IMR-90 (cell line): ENCODE measurements at regions not wholly inside any gene's neighbourhood (a gene's known extent, or its start where the extent isn't known, plus 50 kb on each side); places are given as distances from the start of the nearest gene placed in this dataset.

Experiments used
- ATAC-seq: fragments of 200-7000 bp; cut with Tn5 transposase; 2 replicates; pipeline ENCODE4 v1.9.1; 2020; ENCODE audit warnings: low read depth, mild to moderate bottlenecking, moderate library complexity
- BruUV-seq: library from RNA; stranded (reverse); fragments of 400-500 nt; replicated peaks from 2 replicates; lab custom pipeline; 2021; lab: Mats Ljungman, UMichigan
- CTCF ChIA-PET: fragments of 300-600 bp; formaldehyde crosslinking; extraction: SDS; loops from one replicate; lab custom pipeline; 2021; ENCODE audit warnings: antibody characterized with exemption; lab: Yijun Ruan, JAX
- POLR2A ChIA-PET: fragments of 300-600 bp; sonication (Branson Sonifier 250); formaldehyde crosslinking; loops from one replicate; lab custom pipeline; 2022; ENCODE audit warnings: antibody characterized with exemption; ENCODE audit not compliant: unreplicated experiment; lab: Charles Lee
- DNase-seq: peaks from one replicate; pipeline ENCODE4 v3.0.0; 2013
- H2AFZ ChIP-seq: replicated peaks from 2 replicates; pipeline ENCODE3; 2013; ENCODE audit warnings: low read length, mild to moderate bottlenecking; ENCODE audit not compliant: poor library complexity
- H2AK5ac ChIP-seq: 2 replicates; pipeline ENCODE4 v1.6.1; 2013; ENCODE audit warnings: low read depth, low read length, inconsistent platforms
- H2AK9ac ChIP-seq: replicated peaks from 2 replicates; pipeline ENCODE3; 2013; ENCODE audit warnings: mild to moderate bottlenecking, low read depth, low read length, moderate library complexity; ENCODE audit not compliant: poor library complexity
- H2BK120ac ChIP-seq: 2 replicates; pipeline ENCODE4 v1.6.1; 2013; ENCODE audit warnings: low read depth, low read length, inconsistent platforms
- H2BK15ac ChIP-seq: 3 replicates; pipeline ENCODE4 v1.6.1; 2013; ENCODE audit warnings: low read depth, low read length, inconsistent platforms
- H2BK20ac ChIP-seq: 2 replicates; pipeline ENCODE4 v1.6.1; 2013; ENCODE audit warnings: low read depth, mild to moderate bottlenecking, inconsistent platforms, low read length, moderate library complexity
- H2BK5ac ChIP-seq: 2 replicates; pipeline ENCODE4 v1.6.1; 2013; ENCODE audit warnings: mild to moderate bottlenecking, low read depth, low read length, inconsistent platforms; ENCODE audit not compliant: poor library complexity, severe bottlenecking
- H3K14ac ChIP-seq: replicated peaks from 2 replicates; pipeline ENCODE4 v1.6.1; 2013; ENCODE audit warnings: low read depth, low read length, inconsistent platforms
- H3K18ac ChIP-seq: 2 replicates; pipeline ENCODE4 v1.6.1; 2013; ENCODE audit warnings: low read depth, low read length, control low read depth
- H3K23ac ChIP-seq: 2 replicates; pipeline ENCODE4 v1.6.1; 2013; ENCODE audit warnings: low read depth, low read length, inconsistent platforms
- H3K27ac ChIP-seq: 2 replicates; pipeline ENCODE4 v1.5.1; 2013; ENCODE audit warnings: mild to moderate bottlenecking, control low read depth, low read length; ENCODE audit not compliant: insufficient read depth
- H3K27me3 ChIP-seq: 2 replicates; pipeline ENCODE4 v1.6.1; 2013; ENCODE audit warnings: low read length; ENCODE audit not compliant: control insufficient read depth, insufficient read depth
- H3K36me3 ChIP-seq: 2 replicates; pipeline ENCODE4 v1.6.1; 2013; ENCODE audit warnings: low read length, mixed read lengths; ENCODE audit not compliant: control insufficient read depth, insufficient read depth
- H3K4ac ChIP-seq: 2 replicates; pipeline ENCODE4 v1.6.1; 2013; ENCODE audit warnings: low read depth, low read length, inconsistent platforms
- H3K4me1 ChIP-seq: 2 replicates; pipeline ENCODE4 v1.6.1; 2013; ENCODE audit warnings: low read length, mixed read lengths; ENCODE audit not compliant: control insufficient read depth, insufficient read depth
- H3K4me2 ChIP-seq: 2 replicates; pipeline ENCODE4 v1.6.1; 2013; ENCODE audit warnings: low read depth, mild to moderate bottlenecking, control low read depth, low read length, moderate library complexity
- H3K4me3 ChIP-seq: 2 replicates; pipeline ENCODE4 v1.5.1; 2013; ENCODE audit warnings: low read depth, mild to moderate bottlenecking, control low read depth, low read length, moderate library complexity; ENCODE audit not compliant: insufficient read depth
- H3K56ac ChIP-seq: 2 replicates; pipeline ENCODE4 v1.6.1; 2013; ENCODE audit warnings: low read length, inconsistent platforms; ENCODE audit not compliant: insufficient read depth; ENCODE audit errors: extremely low read depth
- H3K79me1 ChIP-seq, 2 experiments: 2 replicates each; pipeline ENCODE4 v1.6.1; 2013; ENCODE audit warnings: low read length in 2 of 2, inconsistent platforms in 1 of 2, low read depth in 1 of 2
- H3K9ac ChIP-seq: 2 replicates; pipeline ENCODE4 v1.6.1; 2013; ENCODE audit warnings: low read depth, low read length, control low read depth
- H3K9me1 ChIP-seq: 2 replicates; pipeline ENCODE4 v1.6.1; 2013; ENCODE audit warnings: low read length, inconsistent platforms; ENCODE audit not compliant: insufficient read depth
- H3K9me3 ChIP-seq: 2 replicates; pipeline ENCODE4 v1.6.1; 2013; ENCODE audit warnings: low read length; ENCODE audit not compliant: control insufficient read depth, insufficient read depth
- H4K20me1 ChIP-seq: 2 replicates; pipeline ENCODE4 v1.6.1; 2013; ENCODE audit warnings: low read length, inconsistent platforms; ENCODE audit not compliant: insufficient read depth
- H4K5ac ChIP-seq: 2 replicates; pipeline ENCODE4 v1.6.1; 2013; ENCODE audit warnings: mild to moderate bottlenecking, low read depth, low read length, control low read depth
- H4K8ac ChIP-seq, 2 experiments: 2 replicates each; pipeline ENCODE4 v1.6.1; 2013; ENCODE audit warnings: low read depth in 2 of 2, low read length in 2 of 2, control low read depth in 1 of 2, inconsistent platforms in 1 of 2
- H4K91ac ChIP-seq: 2 replicates; pipeline ENCODE4 v1.6.1; 2013; ENCODE audit warnings: low read depth, low read length, inconsistent platforms; ENCODE audit not compliant: insufficient read depth
- BHLHE40 ChIP-seq: fragments of 150-350 bp; IDR thresholded peaks from 2 replicates; pipeline ENCODE4 v1.6.1; 2016; ENCODE audit warnings: mild to moderate bottlenecking, low read depth, low read length
- CHD1 ChIP-seq: IDR thresholded peaks from 2 replicates; pipeline ENCODE4 v1.6.1; 2012; ENCODE audit warnings: low read depth, low read length, improper control_type of control experiment
- CTCF ChIP-seq: conservative IDR thresholded peaks from 2 replicates; pipeline ENCODE4 v1.5.1; 2012; ENCODE audit warnings: mild to moderate bottlenecking, low read depth, low read length, improper control_type of control experiment
- ELK1 ChIP-seq: fragments of 150-350 bp; IDR thresholded peaks from 2 replicates; pipeline ENCODE4 v1.6.1; 2016; ENCODE audit warnings: low read depth, mild to moderate bottlenecking, low read length, moderate library complexity, borderline replicate concordance
- FOS ChIP-seq: fragments of 150-350 bp; IDR thresholded peaks from 2 replicates; pipeline ENCODE4 v1.6.1; 2016; ENCODE audit warnings: low read depth, low read length
- MAFK ChIP-seq: IDR thresholded peaks from 2 replicates; pipeline ENCODE4 v1.6.1; 2012; ENCODE audit warnings: low read depth, low read length, improper control_type of control experiment
- MXI1 ChIP-seq: IDR thresholded peaks from 2 replicates; pipeline ENCODE4 v1.6.1; 2012; ENCODE audit warnings: low read depth, mild to moderate bottlenecking, low read length, moderate library complexity, borderline replicate concordance
- NFE2L2 ChIP-seq: fragments of 150-350 bp; IDR thresholded peaks from 2 replicates; pipeline ENCODE4 v1.6.1; 2016; ENCODE audit warnings: low read depth, mild to moderate bottlenecking, low read length
- POLR2A ChIP-seq: IDR thresholded peaks from 2 replicates; pipeline ENCODE4 v1.6.1; 2012; ENCODE audit warnings: mild to moderate bottlenecking, low read depth, low read length
- RAD21 ChIP-seq: IDR thresholded peaks from 2 replicates; pipeline ENCODE4 v1.6.1; 2012; ENCODE audit warnings: low read length, improper control_type of control experiment
- RCOR1 ChIP-seq: IDR thresholded peaks from 2 replicates; pipeline ENCODE4 v1.6.1; 2012; ENCODE audit warnings: mild to moderate bottlenecking, low read length, improper control_type of control experiment; ENCODE audit not compliant: insufficient replicate concordance
- RFX5 ChIP-seq: IDR thresholded peaks from 2 replicates; pipeline ENCODE4 v1.8.0; 2012; ENCODE audit warnings: low read depth, mild to moderate bottlenecking, low read length, moderate library complexity
- SMC3 ChIP-seq: fragments of 150-350 bp; IDR thresholded peaks from 2 replicates; pipeline ENCODE4 v1.6.1; 2016; ENCODE audit warnings: low read depth, mild to moderate bottlenecking, antibody characterized with exemption, low read length, moderate library complexity
- WGBS, 2 experiments: methylation state at CpG; one replicate each; pipeline versions ENCODE4 v1.1.5 to v1.1.7; 2013; ENCODE audit warnings: missing lambda C conversion rate in 2 of 2; ENCODE audit not compliant: insufficient read length in 1 of 2; ENCODE audit errors: extremely low coverage in 2 of 2; 5-methylcytosine and 5-hydroxymethylcytosine counted together
- dilution Hi-C: fragments of 300-500 bp; cut with HindIII; formaldehyde crosslinking; loops from one replicate; pipeline ENCODE4 v1.14.3; 2018; ENCODE audit warnings: low sequenced_read_pairs; ENCODE audit not compliant: unreplicated experiment
- in situ Hi-C: fragments of 300-500 bp; cut with MboI; formaldehyde crosslinking; loops from 3 replicates; pipeline ENCODE4 v1.14.3; 2019; ENCODE audit warnings: low sequenced_read_pairs, inconsistent platforms, mixed read lengths
- intact Hi-C: fragments of 100-400 bp; cut with micrococcal nuclease; formaldehyde crosslinking; loops from 2 replicates; pipeline ENCODE4 v1.10.0; 2022

- no peak overlapping the region for H2BK15ac ChIP-seq
- no CpG with 5 or more reads among the region's 14 CpGs for WGBS, 2 experiments
- POLR2A ChIA-PET = no interaction called here
Measured at GRCh38 chr5:2199697-2200096, 317.0 kb upstream of the IRX4 start.

More at GRCh38 chr5:2199697-2200096, 317.0 kb upstream of the IRX4 start:
- intact Hi-C loops (no loop called here), dilution Hi-C loops (no loop called here), in situ Hi-C loops (no loop called here)
- H4K20me1 ChIP-seq = no peaks in the 10 kb centered on the region
- H3K27ac ChIP-seq = no peak overlapping the region
- no peak overlapping the region for H2BK20ac ChIP-seq
- H3K79me1 ChIP-seq = no peaks in the 10 kb centered on the region
- peaks cover 36% of the 10 kb centered on the region for H3K9me3 ChIP-seq
- H3K4me1 ChIP-seq = no peaks in the 10 kb centered on the region
- no peak for DNase-seq
- H3K4ac ChIP-seq = no peak overlapping the region
- H3K23ac ChIP-seq = no peak overlapping the region
- TF ChIP-seq RCOR1 (no peak), FOS (no peak), RAD21 (no peak), MXI1 (no peak), RFX5 (no peak), POLR2A (no peak), CTCF (no peak), SMC3 (no peak), BHLHE40 (no peak), MAFK (no peak), NFE2L2 (no peak), CHD1 (no peak), ELK1 (no peak)
- no peak overlapping the region for H3K14ac ChIP-seq
- H2AK5ac ChIP-seq = no peak overlapping the region
- no peak overlapping the region for H4K91ac ChIP-seq
- H3K9me1 ChIP-seq = no peaks in the 10 kb centered on the region
- no peak overlapping the region for H2AK9ac ChIP-seq
- no peak for ATAC-seq
- H3K18ac ChIP-seq = no peak overlapping the region
- H3K36me3 ChIP-seq = no peaks in the 10 kb centered on the region
- H3K4me2 ChIP-seq = no peak overlapping the region
- no peak overlapping the region for H2AFZ ChIP-seq
- no peak overlapping the region for H3K56ac ChIP-seq
- H4K5ac ChIP-seq = no peak overlapping the region
- no peak overlapping the region for H3K9ac ChIP-seq
- no peak overlapping the region for H2BK120ac ChIP-seq
- CTCF ChIA-PET = no interaction called here
- H2BK5ac ChIP-seq = no peak overlapping the region
- H4K8ac ChIP-seq = no peak overlapping the region
- H3K4me3 ChIP-seq = no peak overlapping the region
- BruUV-seq = no TSS peak
- H3K27me3 ChIP-seq = no peaks in the 10 kb centered on the region
